Esophagus mucosa (tissue), 1 donor: ENCODE measurements at regions not wholly inside any gene's neighbourhood (a gene's known extent, or its start where the extent isn't known, plus 50 kb on each side); places are given as distances from the start of the nearest gene placed in this dataset.

Experiments
- ATAC-seq: fragments of 200-7000 bp; cut with Tn5 transposase; one replicate; pipeline ENCODE4 v1.9.1; 2020
- donor health status: DM: yes; HTN: yes; CAD: no.

DNA sequence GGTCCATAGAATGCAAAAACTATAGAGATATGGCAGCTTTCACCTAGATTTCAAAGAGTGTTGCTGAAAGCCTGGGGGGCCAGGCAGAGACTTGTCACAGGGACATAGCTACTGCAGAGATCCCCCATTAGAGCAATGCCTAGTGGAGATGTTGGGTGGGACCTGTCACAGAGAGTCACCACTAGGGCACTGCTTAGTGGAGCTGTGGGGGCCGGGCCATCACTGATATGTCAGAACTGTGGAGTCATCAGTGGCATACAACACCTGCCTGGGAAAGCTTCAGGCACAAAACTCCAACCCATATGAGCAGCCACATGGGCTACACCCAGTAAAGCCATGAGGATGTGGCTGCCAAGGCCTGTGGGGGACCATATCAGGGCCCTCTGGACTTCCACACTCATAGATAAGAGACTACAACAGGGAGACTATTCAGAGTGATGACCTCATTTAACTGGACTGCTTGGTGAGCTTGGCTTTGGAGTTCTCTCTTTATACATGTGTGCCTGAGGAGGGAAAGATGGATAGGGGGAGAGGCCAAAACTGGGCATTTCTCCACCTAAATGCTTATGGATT is 176.3 kb downstream of the ZNF621 start:
- peak; percentile 22 for ATAC-seq

GRCh38 chr3:40704224-40704623 is 179.5 kb downstream of the ZNF621 start:
- no peak for ATAC-seq

GRCh38 chr3:40705663-40706062 is 180.9 kb downstream of the ZNF621 start:
- ATAC-seq, result no peak

DNA sequence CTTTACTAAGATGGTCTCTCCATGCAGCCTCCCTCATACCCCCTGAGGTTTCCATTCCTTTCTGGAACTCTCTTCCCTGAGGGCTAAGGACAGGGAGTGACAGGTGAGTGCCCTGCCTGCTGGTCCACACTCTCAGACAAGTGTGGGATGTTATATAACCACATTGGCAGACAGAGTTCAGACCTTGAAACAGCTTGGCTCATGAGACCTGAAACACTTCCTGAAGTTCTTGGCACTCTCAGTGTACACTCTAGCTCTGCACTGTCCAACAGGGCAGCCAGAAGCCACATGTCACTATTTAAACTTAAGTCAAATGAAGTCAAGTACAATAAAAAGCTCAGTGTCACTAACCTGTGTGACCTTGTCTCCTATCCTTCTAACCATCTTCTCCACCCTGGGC is 188.5 kb downstream of the ZNF621 start:
- peak; percentile 19 for ATAC-seq

GRCh38 chr3:40713795-40714194 is 189.0 kb downstream of the ZNF621 start:
- peak; percentile 15 for ATAC-seq

DNA sequence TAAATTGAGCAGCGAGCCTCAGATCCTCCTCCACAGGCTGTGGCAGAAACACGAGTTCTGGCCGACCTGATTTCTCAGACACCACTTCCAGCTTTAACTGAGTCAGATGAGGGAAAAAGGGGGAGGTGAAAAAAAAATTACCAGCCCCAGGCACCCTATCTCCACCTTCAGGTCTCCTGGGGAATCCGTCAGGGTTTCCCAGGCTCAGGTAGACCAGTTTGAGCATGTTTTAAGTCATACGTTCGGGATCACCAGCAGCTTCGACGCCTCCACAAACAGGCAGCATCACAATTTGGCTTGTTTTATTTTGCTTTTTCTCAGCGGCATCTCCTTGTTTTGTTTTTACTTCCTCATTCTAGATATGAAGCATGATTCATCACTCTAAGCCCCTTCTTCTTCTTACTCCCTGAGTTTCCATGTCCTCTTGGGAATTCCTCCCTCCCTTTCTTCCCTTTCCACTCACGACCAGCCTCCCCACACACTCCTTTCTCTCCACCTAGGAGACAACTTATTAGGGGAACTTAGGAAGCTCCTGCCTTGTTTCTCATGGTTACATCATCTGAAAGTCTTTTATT is 190.1 kb downstream of the ZNF621 start:
- peak; percentile 44 for ATAC-seq

DNA sequence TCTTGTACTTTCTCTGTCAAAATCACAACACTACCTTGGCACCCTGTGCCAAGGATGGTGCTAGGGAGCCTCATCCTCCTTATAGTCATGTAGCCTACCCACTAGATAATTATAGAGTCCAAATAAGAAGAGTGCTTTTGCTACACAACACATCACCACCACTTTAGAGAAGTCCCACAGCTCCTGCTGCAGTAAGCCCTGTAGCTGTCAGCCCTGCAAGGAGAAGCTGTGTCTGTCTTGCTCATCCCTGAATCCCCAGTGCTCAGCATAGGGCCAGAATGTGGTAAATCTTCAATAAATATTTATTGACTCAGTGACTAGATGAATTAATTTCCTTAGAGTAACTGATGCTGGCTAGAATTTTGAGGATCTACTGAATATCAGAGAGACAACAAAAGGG is 190.8 kb downstream of the ZNF621 start:
- no peak for ATAC-seq

GRCh38 chr3:40717471-40717870 is 192.7 kb downstream of the ZNF621 start:
- ATAC-seq, result no peak

DNA sequence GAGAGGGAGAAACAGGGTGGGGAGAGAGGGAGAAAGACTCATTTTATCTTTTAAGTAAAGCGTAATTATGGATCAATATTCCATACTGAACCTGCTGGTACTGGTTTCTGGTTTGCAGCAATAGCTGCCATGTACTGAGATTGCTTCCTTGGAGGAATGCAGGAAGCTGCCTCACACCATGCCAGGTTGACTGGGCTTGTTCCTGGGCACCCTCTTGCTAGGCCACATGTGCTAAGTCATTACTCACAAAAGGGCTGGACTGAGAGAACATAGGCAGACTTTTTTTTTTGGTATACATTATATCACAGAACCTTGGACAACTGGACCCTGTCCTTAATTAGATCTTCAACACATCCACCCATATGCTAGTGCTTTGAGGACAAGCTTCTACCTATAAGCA is 193.4 kb downstream of the ZNF621 start:
- peak; percentile 47 for ATAC-seq

- no peak for ATAC-seq
Observed at GRCh38 chr3:40718681-40719080, 193.9 kb downstream of the ZNF621 start.

DNA sequence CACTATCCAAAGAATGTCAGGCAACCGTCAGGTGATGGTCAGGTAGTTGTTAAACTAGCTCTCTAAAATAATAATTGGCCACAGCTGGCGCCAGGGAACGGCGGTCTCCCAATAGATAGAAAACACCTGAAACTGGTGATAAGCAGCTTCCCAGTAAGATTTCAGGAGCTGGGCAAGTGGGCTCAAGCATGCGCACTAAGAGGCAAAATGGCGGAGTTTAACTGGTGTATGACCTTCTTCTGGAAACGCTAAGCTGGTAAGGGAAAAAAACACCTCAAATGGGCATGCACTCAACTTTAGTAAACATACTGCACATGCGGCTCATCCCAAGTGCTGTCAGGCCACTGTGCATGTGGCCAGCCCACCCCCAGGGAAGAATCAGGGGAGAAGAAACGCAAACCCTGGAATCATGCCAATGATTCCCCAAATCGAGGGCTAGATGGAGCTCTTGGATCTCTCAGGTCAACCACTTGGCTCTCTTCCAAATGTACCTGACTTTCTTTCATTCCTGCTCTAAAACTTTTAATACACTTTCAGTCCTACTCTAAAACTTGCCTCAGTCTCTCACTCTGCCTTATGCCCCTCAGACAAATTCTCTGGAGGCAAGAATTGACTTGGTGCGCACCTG is 195.0 kb downstream of the ZNF621 start:
- ATAC-seq, result no peak

- ATAC-seq, result no peak
Observed at GRCh38 chr3:40720341-40720740, 195.6 kb downstream of the ZNF621 start.

DNA sequence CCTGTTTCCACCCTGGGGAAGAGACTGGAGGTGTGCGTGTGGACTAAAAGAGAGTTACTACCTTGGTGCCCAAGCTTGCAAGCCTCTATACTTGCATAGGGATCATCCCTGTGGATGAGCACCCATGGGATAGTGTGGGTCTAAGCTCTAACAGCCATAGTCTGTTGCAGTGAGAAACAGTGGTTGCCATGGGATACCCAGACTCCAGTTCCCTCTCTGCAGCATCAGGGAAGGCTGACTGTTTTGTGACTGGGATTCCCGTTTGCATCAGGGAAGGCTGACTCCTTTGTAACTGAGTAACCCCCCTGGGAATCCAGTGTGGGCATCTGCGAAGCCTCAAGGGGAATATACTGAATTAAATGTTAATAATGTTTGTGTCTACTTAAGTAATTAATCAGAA is 196.1 kb downstream of the ZNF621 start:
- no peak for ATAC-seq

GRCh38 chr3:40723083-40723660 is 198.4 kb downstream of the ZNF621 start:
- no peak for ATAC-seq

DNA sequence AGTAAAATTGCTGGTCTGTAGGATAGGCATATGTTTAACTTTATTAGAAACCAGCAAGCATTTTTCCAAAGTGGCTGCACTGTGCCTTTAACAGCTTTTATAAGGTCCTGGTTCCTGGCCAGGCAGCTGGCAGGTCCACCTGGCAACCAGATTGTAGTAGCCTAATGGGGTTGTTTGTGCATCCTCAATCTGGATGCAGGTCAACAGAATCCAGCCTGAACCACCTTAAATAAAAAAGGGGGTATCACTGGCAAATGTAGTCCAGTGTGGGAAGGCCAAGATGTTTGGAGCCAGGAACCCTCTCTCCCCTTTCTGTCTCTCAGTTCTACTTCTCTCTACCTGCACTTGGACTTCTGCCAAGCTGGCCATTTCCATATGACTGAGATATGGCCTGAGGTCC is 200.3 kb downstream of the ZNF621 start:
- no peak for ATAC-seq

DNA sequence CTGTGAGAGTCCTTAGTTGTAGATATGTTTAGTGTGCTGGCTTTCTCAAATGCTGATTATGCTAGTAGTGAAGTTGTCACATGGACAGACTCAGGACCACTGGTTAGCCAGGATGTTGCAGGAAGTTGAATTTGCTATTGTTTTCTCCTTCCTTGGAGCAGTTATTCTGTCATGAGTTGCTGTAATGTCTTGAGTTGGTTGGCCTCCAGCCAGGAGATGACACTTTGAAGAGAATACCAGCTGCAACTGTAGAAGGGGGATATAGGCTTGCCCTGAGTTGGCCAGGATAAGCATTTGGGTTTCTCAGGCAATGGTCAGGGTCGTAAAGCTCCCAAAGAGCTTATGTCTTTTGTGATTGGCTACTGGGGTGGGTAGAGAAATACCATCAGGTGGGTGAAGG is 206.7 kb downstream of the ZNF621 start:
- no peak for ATAC-seq

DNA sequence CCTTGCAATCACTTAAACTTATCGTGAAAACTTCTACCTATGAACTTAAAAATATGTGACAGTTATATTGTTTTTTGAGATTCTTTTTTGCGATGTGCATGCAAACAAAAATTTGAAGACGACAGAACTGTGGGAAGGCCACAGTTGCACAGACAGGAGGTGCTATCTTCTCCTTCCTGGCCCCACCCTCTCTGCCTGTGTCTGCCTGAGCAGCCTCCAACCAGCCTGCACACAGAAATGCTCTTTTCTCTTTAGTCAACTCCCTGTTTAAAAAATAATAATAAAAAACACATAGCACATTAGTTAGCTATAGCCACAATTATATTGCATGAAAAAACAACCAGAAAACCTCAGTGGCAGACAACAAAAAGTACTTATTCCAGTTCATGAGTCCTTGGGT is 212.2 kb downstream of the ZNF621 start:
- ATAC-seq, result no peak

DNA sequence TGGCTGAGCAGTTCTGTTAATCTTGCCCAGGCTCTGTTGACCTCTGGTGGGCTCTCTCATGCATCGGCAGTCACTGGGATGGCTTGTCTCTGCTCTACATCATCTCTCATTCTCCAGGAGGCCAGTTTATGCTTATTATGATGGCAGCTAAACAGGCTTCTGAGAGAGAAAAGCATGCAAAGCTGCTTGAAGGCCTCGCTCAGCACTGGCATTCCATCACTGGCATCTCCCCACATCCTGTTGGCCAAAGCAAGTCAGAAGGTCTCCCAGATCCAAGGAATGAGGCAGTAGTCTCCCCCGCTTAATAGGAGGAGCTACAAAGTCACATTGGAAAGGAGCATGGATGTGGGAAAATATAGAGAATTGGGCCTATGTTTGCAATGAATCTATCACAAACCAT is 212.6 kb downstream of the ZNF621 start:
- no peak for ATAC-seq

DNA sequence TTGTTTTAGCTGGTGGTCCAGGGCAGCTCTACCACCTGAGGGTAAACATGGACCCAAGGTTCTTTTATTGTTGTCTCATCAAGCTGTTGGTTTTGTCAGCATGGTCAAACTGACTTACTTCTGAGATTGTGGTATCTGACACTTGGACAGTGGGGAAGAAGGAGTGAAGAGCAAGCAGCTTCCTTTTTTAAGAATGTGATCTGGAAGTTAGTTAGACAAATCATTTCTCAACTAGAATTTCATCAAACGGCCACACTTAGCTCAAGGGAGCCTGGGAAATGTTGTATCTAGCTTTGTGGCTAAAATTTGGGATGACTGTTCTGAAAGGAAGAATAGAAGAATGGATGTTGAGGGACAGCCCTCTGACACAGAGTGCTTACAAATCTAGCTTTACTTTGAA is 215.2 kb downstream of the ZNF621 start:
- no peak for ATAC-seq

DNA sequence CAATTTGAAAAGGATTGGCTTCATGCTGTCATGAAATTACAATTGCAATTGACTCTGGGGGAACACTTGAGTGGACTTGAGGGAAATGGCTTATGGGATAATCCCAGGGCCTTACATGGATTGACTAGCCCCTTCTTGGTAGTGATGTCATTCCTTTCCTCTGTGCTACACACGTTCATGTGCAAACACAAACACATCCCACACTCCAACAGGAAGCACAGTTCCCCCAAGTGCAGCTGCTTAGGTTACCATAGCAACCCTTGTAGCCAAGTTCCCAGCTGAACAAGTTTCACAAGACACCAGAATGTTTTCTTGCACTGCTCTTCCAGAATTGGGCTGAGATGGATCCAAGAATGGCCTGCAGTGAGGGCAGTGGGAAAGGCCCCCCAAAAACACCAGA is 217.0 kb downstream of the ZNF621 start:
- peak; percentile 18 for ATAC-seq

DNA sequence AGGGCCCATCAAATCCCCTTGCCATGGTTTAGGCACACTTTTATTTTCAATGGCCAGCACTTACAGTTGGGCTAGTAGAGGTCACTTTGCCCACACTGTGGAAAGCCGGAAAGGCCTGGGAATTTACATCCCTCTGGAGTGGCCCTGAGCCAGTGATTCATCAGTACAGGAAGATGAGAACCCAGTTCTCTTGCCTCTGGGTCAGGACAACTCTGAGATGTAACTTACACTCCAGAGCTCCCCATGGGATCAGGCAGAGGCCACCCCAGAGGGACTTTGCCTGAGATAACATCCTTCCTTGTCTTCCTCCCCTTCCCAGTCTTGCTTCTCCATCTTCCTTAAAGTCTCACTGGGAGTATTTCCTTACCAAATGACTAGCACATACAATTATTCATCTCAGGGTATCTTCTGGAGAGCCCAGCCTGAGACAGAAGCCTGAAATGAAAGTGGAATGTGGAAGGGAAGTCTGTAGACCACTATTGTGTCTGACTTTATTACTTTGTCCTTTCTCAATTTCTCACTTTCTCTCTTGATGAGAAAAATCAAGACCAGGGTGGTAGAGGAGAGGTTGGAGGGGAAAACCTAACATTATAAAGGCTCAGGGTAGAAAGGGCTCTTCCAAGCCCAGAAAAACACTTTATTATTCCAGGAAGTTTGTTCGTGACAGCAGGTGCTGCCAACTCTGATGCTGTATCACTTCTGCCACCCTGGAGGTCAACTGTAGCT is 220.8 kb downstream of the ZNF621 start:
- no peak for ATAC-seq

DNA sequence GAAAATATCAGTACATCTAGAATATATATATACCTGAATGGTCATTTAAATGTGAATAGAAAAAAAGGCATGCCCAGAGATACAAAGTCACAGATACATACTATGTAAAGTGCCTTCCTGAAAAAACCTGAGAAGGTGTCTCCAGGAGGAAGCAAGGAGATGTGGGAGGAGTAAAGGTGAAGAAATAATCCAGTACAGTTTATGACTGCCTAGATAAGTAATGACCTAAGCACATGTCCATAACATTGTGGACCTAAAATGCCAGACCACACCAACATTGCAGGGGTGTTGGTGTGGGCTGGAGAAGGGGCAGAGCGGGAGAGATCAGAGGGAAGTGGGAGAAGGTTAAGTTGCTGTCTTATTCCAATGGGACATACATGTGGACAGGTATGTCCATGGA is 226.9 kb downstream of the ZNF621 start:
- no peak for ATAC-seq

DNA sequence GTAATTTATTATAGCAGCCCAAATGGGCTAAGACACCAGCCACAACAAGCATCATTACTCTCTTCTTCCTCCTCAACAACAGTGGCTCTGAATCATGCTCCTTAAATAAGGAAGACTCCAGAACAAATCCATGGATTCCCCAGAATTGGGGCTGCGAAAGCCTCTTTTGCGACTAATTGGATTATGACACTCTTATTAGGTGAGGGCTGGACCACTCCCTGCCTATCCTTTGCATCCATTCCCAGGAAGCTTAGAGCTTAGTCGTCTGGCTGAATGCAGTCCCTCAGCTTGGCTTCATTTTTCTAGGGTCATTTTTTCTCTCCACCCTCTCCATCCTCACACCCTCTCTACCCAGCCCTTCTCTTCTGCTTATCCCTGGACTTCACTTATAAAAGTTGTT is 227.7 kb downstream of the ZNF621 start:
- ATAC-seq, result no peak
